HG02938 (cell line): ENCODE measurements at regions not wholly inside any gene's neighbourhood (a gene's known extent, or its start where the extent isn't known, plus 50 kb on each side); places are given as distances from the start of the nearest gene placed in this dataset.
"Not testable (repeated sequence)": the region's sequence is repeated elsewhere in the genome, so short reads cannot be mapped to it uniquely, and the experiment has no call there.

Source experiments
- ATAC-seq: cut with Tn5 transposase; IDR thresholded peaks from one replicate; pipeline ENCODE4 v1.9.1; 2021; ENCODE audit warnings: mild to moderate bottlenecking, moderate library complexity; ENCODE audit not compliant: unreplicated experiment

GRCh38 chr18:34350778-34351177 lies 126.1 kb upstream of the NOL4 start:
- no peak for ATAC-seq

- ATAC-seq: no peak
Observed at GRCh38 chr18:34352385-34353163, 127.9 kb upstream of the NOL4 start.

- no peak for ATAC-seq
Observed at GRCh38 chr18:34354351-34354750, 129.6 kb upstream of the NOL4 start.

GRCh38 chr18:34357944-34358580 lies 133.3 kb upstream of the NOL4 start:
- ATAC-seq: no peak

- peak; percentile 79 for ATAC-seq
Observed at GRCh38 chr18:34358923-34359322, 134.2 kb upstream of the NOL4 start.

GRCh38 chr18:34364699-34365098 lies 140.0 kb upstream of the NOL4 start:
- ATAC-seq: no peak

- ATAC-seq: no peak
Observed at GRCh38 chr18:34370704-34371395, 146.1 kb upstream of the NOL4 start.

GRCh38 chr18:34380326-34380725 lies 155.6 kb upstream of the NOL4 start:
- no peak for ATAC-seq

GRCh38 chr18:34385311-34385710 lies 160.6 kb upstream of the NOL4 start:
- no peak for ATAC-seq

GRCh38 chr18:34386803-34387202 lies 162.1 kb upstream of the NOL4 start:
- no peak for ATAC-seq

GRCh38 chr18:34397286-34397896 lies 172.7 kb upstream of the NOL4 start:
- ATAC-seq: no peak

- ATAC-seq: no peak
Observed at GRCh38 chr18:34399892-34400291, 175.2 kb upstream of the NOL4 start.

GRCh38 chr18:34400834-34401233 lies 176.1 kb upstream of the NOL4 start:
- ATAC-seq: no peak

- no peak for ATAC-seq
Observed at GRCh38 chr18:34401775-34402174, 177.1 kb upstream of the NOL4 start.

GRCh38 chr18:34407471-34407870 lies 182.8 kb upstream of the NOL4 start:
- not testable (repeated sequence) for ATAC-seq

- ATAC-seq: no peak
Observed at GRCh38 chr18:34411952-34412351, 187.2 kb upstream of the NOL4 start.

- ATAC-seq: no peak
Observed at GRCh38 chr18:34431042-34431441, 206.3 kb upstream of the NOL4 start.

GRCh38 chr18:34444622-34445021 lies 219.9 kb upstream of the NOL4 start:
- no peak for ATAC-seq

GRCh38 chr18:34448662-34449061 lies 223.9 kb upstream of the NOL4 start:
- ATAC-seq: no peak

GRCh38 chr18:34457761-34458160 lies 233.0 kb upstream of the NOL4 start:
- ATAC-seq: no peak

- ATAC-seq: no peak
Observed at GRCh38 chr18:34458410-34458977, 233.8 kb upstream of the NOL4 start.
